MG63 (cell line): ENCODE measurements at regions not wholly inside any gene's neighbourhood (a gene's known extent, or its start where the extent isn't known, plus 50 kb on each side); places are given as distances from the start of the nearest gene placed in this dataset.
"Not testable (repeated sequence)": the region's sequence is repeated elsewhere in the genome, so short reads cannot be mapped to it uniquely, and the experiment has no call there.

Experiments used
- DNase-seq: peaks from one replicate; pipeline ENCODE4 v3.0.0-alpha.2; 2020
- H3K27me3 ChIP-seq: fragments of 250-450 bp; sonication (Bioruptor Pico); 2 replicates; pipeline ENCODE4 v1.5.1; 2020; ENCODE audit warnings: mild to moderate bottlenecking, moderate library complexity
- H3K36me3 ChIP-seq: fragments of 250-450 bp; sonication (Bioruptor Pico); 2 replicates; pipeline ENCODE4 v1.5.1; 2020; ENCODE audit warnings: mild to moderate bottlenecking, moderate library complexity
- H3K4me3 ChIP-seq: fragments of 250-450 bp; sonication (Bioruptor Pico); 2 replicates; pipeline ENCODE4 v1.5.1; 2020; ENCODE audit warnings: mild to moderate bottlenecking, moderate library complexity
- H3K9me3 ChIP-seq: fragments of 250-450 bp; sonication (Bioruptor Pico); 2 replicates; pipeline ENCODE4 v1.5.1; 2020; ENCODE audit warnings: mild to moderate bottlenecking, moderate library complexity

DNA sequence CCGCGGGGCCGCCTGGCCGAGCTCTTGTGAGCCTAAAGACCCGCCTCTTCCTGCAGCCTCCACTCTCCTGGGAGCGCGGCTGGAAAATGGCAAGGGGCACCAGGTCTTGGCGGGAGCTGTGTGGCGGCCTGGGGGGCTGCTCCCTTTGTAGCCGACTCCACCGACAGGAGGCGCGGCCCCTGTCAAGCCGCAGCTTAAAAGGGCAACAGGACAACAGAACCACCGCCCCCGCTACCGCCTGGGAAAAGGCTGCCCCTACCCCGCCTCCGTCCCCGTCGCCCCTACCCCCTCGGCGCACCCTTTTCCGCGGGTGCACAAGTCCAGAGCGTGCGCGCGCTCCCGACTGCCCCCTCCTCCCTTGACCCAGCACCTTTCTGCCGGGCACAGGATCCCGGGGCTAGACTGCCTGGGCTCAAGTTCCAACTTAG, 60.3 kb downstream of the GOLGA8K start:
- not testable (repeated sequence) for H3K9me3 ChIP-seq, H3K36me3 ChIP-seq, H3K4me3 ChIP-seq, H3K27me3 ChIP-seq
- peak; percentile 39 for DNase-seq

DNA sequence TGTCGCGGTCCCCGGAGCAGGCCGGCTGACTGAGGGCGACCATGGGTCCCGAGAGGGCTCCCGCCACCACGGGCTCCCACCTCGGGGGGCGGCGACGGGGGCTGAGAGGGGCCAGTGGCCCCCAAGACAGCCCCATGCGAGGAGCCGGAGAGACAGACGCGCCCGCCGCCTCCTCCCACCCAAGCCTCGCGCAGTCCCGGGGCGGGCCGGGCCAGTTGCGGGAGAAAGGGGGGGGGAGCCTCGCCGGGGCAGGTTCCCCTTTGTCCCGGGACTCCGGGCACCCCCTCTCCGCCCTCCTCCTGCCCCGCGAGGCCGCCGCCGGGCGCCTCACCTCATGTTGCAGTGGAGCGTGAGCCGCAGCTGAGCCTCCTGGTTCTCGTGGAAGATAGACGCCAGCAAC, 60.8 kb downstream of the GOLGA8K start:
- H3K27me3 ChIP-seq, DNase-seq, H3K36me3 ChIP-seq, H3K4me3 ChIP-seq, H3K9me3 ChIP-seq: not testable (repeated sequence)

DNA sequence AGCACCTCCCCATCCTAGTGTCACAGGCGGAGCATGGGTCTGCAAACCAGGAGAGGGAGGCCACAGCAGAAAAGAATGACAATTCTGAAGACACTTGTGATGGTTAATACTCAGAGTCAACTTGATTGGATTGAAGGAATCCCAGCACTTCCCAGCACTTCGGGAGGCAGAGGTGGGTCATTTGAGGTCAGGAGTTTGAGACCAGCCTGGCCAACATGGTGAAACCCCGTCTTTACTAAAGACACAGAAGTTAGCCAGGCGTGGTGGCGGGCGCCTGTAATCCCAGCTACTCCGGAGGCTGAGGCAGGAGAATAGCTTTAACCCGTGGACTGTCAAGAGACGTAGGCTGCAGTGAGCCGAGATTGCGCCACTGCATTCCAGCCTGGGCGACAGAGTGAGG, 61.6 kb downstream of the GOLGA8K start:
- DNase-seq, H3K27me3 ChIP-seq, H3K9me3 ChIP-seq, H3K4me3 ChIP-seq, H3K36me3 ChIP-seq: not testable (repeated sequence)

DNA sequence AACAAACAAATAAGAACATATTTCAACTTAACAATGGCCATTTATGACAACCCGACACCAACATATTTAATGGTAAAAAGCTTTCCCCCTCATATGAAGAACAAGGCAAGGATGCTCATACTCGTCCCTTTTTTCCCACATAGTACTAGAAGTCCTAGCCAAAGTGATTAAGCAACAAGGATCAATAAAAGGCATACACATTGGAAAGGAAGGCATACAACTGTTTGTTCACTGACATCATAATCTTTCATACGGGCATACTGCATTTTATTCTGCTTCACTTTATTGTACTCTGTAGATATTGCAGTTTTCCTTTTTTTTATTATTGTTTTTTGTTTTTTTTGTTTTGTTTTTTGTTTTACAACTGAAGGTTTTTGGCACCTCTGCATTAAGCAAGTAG, 66.3 kb downstream of the GOLGA8K start:
- not testable (repeated sequence) for H3K4me3 ChIP-seq, H3K36me3 ChIP-seq, H3K9me3 ChIP-seq, DNase-seq, H3K27me3 ChIP-seq

DNA sequence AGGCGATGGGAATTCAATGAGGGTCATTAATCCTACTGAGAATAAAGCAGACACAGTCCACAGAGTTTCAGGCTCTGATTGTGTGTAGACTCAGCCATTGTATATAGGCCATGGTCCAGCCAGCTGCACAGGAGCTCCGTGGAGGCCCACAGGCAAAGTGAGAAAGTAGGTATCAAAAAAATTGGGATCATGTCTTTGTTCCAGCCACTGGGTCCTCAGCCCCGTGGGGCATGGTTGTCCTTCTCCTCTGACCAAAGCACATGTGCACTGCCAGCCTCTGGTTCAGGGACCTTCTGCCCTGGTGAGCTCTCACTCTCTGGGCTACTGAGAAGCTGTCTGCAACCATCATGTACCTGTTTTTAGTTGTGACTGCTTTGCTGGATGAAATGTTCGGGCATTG, 79.7 kb downstream of the GOLGA8K start:
- H3K27me3 ChIP-seq, H3K4me3 ChIP-seq, H3K9me3 ChIP-seq, DNase-seq, H3K36me3 ChIP-seq: not testable (repeated sequence)

DNA sequence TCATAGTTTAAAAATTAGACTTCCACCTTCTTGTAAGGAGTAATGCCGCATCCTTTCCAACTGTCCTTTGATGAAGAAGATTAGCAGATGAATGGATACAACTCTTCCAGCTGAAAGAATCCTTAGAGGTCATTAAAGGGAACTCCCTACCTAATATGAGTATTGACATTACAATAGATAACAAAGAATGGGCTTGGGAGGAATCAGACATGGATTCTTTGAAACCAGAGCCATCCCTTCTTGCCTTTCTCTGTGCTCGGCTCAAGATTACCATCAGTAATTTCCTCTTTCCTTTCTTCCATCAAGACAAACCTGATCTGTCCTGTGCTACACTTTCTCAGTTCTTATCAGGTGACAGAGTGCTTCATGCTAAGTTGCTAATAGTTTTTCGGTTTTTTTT, 83.8 kb downstream of the GOLGA8K start:
- not testable (repeated sequence) for H3K9me3 ChIP-seq, H3K4me3 ChIP-seq, H3K36me3 ChIP-seq, DNase-seq, H3K27me3 ChIP-seq

DNA sequence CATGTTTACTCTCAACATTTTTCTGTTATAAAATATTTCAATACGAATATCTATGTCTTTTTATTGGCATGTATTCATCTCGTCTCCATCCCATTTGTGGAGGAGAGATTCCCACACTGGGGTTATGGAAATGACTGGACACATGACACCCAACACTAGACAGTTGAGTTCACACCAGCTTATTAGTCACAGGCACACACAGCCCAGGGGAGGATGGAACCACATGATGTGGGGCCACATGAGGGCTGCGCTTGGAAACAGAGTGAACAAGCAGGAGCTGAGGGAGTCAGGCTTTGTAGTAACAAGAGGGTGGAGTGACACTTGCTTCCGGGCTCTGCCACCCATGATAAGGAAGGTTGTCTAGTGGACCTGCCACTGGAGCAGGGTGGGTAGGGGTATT, 86.6 kb downstream of the GOLGA8K start:
- DNase-seq, H3K36me3 ChIP-seq, H3K27me3 ChIP-seq, H3K9me3 ChIP-seq, H3K4me3 ChIP-seq: not testable (repeated sequence)

DNA sequence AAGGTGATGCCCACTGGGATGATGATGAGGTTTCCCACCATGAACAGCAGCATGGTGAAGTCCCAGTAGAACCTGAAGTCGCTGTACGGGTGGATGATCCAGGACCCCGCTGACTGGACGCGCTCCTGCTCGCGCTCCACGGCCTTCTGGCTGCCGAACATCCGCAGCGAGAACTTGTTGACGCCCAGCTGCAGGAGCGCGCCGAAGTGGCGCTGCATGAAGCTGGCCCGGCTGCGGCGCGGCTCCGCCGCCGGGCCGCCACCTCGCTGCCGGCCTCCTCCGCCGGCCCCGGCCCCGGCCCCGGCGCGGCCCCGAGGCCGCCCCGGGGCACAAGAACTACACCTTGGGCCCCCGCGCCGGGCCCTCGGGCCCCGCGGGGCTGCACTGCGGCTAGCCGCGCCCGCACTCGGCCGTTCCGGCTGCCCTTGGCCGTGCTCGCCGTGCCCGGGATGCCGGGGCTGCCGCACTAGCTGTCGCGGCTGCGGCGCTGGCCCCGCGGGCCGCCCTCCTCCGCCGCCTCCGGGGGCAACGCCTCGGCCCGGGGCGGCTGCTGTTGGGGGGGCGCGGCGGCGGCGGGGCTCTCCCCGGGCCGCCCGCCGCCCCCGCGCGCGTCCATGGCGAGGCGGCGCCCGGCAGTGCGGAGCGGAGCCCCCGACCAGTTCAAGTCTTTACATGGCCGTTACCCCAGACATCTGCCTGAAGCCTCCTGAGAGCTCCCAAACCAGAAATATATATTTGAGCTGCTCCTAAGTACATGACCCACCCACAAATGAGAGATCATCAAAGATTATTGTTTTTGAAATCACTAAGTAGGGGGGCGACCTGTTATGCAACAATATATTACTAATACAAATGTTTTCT, 87.8 kb downstream of the GOLGA8K start:
- not testable (repeated sequence) for DNase-seq, H3K9me3 ChIP-seq, H3K36me3 ChIP-seq, H3K27me3 ChIP-seq, H3K4me3 ChIP-seq

DNA sequence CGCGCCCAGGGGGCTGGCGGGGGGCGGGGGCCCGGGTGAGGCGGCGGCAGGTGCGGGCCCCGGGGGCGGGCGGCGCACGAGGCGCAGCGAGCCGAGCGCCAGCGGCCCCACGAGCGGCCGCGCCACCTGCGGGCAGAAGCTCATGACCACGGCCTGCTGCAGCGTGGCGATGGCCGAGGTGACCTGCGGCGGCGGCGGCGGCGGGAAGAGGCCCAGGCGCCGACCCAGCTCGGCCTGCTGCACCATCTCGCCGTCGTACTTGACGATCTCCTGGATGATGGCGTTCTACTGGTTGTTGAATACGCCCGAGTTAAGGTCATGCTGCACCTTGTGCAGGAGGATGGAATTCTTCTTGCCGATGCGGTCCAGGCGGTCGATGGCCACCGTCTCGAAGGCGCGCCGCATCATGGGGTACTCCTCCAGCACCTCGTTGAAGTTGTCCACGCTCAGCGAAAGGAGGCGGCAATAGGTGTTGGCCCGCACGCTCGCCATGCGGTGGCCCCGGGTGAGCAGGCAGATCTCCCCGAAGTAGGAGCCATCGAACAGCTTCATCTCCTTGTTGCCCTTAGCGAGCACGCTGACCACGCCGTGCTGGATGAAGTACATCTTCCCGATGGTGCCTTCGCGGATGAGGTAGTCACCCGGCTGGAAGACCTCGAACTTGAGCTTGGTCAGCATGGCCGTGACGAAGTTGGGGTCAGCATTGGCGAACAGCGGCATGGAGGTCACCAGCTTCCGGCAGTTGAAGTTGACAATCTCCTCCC, 89.5 kb downstream of the GOLGA8K start:
- not testable (repeated sequence) for H3K36me3 ChIP-seq, DNase-seq, H3K9me3 ChIP-seq, H3K4me3 ChIP-seq, H3K27me3 ChIP-seq

DNA sequence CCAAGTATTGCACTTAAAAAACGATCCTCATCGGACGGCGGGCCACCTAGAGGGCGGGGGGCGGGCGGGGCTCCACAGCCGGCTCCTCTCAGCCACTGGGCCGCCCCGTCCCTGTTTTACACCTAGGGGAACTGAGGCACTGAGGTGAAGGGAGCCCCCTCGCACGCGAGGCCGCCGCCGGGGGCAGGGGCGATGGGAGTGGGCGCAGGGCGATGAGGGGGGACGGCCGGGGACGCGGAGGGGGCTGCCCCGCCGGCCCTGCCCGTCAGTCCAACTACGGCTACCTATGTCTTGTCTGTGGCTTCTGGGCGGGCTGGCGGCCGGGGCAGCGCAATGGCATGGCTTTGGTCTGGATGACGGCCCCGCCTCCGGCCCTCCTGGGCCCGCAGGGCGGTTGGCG, 90.4 kb downstream of the GOLGA8K start:
- H3K36me3 ChIP-seq, DNase-seq, H3K4me3 ChIP-seq, H3K9me3 ChIP-seq, H3K27me3 ChIP-seq: not testable (repeated sequence)

DNA sequence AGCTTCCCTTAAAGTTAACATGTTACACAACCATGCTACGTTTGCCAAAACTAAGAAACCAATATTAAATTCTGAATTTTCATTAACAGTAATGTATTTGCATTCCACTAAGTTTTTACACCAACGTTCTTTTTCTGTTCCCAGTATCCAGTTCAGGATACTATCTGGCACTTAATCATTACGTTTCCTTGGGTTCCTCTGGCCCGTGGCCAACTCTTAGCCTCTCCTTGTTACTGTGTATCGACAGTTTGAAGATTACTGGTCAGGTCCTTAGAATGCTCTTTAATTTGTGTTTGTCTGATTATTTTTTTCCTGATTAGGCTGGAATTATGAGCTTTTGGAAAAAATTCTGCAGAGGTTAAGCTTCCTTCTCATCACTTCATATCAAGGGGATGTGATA, 95.5 kb downstream of the GOLGA8K start:
- H3K4me3 ChIP-seq, result not testable (repeated sequence)

DNA sequence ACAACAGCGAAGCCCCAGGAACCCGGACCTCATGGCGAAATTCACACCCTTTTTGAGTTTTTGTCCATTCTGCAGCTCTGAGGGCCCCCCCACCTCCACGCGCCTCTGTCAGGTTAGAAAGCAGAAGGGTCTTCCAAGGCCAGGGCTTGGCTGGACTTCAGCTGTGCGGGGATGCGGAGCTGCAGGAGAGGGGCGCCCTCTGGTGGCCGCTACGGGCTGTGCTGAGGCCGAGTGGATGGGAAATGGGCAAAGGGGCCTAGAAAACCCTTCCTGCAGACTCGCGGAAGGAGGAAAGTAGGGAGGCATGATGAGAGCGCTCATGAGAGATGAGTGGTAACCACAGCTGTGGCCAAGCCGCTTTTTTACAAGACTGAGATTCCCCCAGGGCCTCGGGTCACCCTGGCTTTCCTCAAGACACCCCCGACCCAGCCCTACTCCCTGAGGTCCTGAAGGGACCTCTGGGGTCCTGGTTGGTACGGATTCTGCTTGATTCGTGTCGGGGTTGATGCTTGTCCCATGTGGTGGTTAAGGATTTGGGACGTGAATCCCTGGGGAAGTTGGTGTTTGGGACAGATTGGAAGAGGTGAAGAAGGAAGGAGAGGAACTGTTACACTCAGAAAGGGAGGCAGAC, 126.8 kb downstream of the GOLGA8K start:
- DNase-seq, H3K36me3 ChIP-seq, H3K27me3 ChIP-seq, H3K9me3 ChIP-seq, H3K4me3 ChIP-seq: not testable (repeated sequence)

More for the DNA sequence above, 95.5 kb downstream of the GOLGA8K start:
- H3K27me3 ChIP-seq, H3K36me3 ChIP-seq, H3K9me3 ChIP-seq: not testable (repeated sequence)
- DNase-seq, result peak; percentile 1

DNA sequence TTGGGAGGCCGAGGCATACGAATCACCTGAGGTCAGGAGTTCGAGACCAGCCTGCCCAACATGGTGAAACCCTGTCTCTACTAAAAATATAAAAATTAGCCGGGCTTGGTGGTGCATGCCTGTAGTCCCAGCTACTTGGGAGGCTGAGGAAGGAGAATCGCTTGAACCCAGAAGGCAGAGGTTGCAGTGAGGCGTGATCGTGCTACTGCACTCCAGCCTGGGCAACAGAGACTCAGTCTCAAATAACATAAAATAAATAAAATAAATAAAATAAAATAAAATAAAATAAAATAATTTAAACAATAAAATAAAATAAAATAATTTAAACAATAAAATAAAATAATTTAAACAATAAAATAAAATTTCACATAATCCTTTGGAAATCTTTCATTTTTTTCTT, 149.1 kb downstream of the GOLGA8K start:
- H3K36me3 ChIP-seq, H3K27me3 ChIP-seq, H3K4me3 ChIP-seq, H3K9me3 ChIP-seq, DNase-seq: not testable (repeated sequence)

DNA sequence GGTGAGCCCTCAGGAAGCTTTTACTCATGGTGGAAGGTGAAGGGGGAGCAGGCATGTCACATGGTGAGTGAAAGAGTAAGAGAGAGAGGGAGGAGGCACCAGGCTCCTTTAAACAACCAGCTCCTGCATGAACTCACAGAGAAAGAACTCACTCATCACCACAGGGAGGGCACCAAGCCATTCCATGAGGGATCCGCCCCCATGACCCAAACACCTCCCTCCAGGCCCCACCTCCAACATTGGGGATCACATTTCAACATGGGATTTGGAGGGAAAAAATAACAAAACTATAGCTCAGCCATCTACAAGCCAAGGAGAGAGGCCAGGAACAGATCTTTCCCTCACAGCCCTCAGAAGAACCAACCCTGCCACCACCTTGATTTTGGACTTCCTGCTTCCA, 153.9 kb downstream of the GOLGA8K start:
- peak; percentile 23 for DNase-seq
- not testable (repeated sequence) for H3K36me3 ChIP-seq, H3K4me3 ChIP-seq, H3K9me3 ChIP-seq, H3K27me3 ChIP-seq

DNA sequence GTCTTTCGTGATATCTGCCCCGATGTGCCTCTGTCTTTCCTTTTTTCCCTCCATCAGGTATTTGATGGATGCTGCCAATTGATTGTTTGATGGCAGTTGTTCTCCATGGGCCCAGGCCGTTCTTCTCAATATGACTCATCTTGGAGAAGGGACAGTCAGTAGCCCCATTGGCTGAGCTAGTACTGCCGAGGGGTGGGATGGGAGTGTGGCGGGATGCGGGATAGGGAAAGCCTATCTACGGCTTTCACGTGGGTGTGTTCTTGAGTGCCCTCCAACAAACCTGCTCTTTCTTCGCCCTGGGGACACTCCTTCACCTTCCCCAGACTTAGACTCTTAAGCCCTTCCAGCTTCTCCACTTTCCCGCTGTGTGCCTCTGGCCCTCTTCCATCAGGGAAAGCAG, 159.4 kb downstream of the GOLGA8K start:
- not testable (repeated sequence) for DNase-seq, H3K27me3 ChIP-seq, H3K4me3 ChIP-seq, H3K9me3 ChIP-seq, H3K36me3 ChIP-seq

DNA sequence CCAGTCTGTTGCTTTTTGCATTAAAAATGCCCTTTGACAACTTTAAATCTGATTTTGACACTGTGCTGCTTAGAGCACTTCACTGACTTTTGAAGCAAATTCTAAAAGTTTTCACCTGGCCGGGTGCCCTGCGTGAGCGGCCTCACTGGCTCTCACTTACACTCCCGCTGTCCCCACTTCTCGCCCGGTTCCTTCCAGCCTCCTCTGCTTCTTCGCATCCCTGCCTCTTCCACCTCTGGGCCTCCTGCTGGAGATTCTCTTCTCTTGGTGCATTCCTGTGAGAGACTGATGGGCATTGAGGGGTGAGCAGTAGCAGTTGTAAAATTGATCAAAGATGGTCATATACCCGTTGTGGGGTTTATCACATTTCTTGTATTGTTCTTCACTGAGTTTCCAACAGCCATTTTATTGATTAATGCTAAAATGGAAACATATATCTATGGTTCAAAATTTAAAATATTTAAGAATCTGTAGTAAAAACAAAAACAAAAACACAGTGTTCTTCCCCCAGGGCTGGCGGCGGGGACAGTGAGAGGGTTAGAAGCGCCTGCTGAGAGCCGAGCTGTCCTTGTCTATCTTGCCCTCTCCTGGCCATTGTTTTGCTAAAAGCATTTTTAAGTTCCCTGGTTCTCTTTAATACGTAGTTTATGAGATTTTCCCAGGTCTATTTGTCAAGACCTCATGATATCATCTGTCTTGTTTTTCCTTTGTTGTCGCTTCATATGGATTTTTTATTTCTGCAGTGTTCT, 160.1 kb downstream of the GOLGA8K start:
- not testable (repeated sequence) for H3K36me3 ChIP-seq, H3K4me3 ChIP-seq, H3K9me3 ChIP-seq, H3K27me3 ChIP-seq, DNase-seq
